ENCODE measurements at regions not wholly inside any gene's neighbourhood (a gene's known extent, or its start where the extent isn't known, plus 50 kb on each side); places are given as distances from the start of the nearest gene placed in this dataset.

DNA sequence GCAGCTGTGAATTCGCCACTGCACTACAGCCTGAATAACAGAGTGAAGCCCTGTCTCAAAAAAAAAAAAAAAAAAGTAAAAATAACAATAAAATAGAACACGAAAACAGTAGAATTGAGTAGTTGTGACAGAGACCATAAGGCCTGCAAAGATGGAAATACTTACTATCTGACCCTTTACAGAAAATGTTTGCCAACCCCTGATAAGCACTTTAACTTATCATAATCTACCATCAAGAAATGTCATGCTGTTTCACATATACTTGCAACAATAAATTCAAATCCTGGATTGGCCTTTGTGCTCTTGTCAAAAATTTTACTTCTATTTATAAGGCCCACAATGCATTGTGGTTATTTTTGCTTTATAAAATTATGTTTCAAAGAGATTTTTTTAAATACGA lies 75.5 kb downstream of the ING2 start (continued):
- TF ChIP-seq, protein P1, sequence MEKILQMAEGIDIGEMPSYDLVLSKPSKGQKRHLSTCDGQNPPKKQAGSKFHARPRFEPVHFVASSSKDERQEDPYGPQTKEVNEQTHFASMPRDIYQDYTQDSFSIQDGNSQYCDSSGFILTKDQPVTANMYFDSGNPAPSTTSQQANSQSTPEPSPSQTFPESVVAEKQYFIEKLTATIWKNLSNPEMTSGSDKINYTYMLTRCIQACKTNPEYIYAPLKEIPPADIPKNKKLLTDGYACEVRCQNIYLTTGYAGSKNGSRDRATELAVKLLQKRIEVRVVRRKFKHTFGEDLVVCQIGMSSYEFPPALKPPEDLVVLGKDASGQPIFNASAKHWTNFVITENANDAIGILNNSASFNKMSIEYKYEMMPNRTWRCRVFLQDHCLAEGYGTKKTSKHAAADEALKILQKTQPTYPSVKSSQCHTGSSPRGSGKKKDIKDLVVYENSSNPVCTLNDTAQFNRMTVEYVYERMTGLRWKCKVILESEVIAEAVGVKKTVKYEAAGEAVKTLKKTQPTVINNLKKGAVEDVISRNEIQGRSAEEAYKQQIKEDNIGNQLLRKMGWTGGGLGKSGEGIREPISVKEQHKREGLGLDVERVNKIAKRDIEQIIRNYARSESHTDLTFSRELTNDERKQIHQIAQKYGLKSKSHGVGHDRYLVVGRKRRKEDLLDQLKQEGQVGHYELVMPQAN (IDR thresholded peaks at IDR 0.05; ENCODE audit: borderline replicate concordance): no peak
- TF ChIP-seq TOE1 (IDR thresholded peaks at IDR 0.05; ENCODE audit: borderline replicate concordance) (no peak), TOE1 (CRISPR knock-in tag; IDR thresholded peaks at IDR 0.05; ENCODE audit: borderline replicate concordance, low read depth) (no peak), XRCC5 (IDR thresholded peaks at IDR 0.05; ENCODE audit: low read depth, low read length) (no peak), ZNF696 (CRISPR knock-in tag; conservative IDR thresholded peaks at IDR 0.05) (no peak), U2AF2 (optimal IDR thresholded peaks at IDR 0.05; ENCODE audit: low read depth, low read length) (no peak), RBM17 (IDR thresholded peaks at IDR 0.05; ENCODE audit: borderline replicate concordance, low read depth, low read length) (no peak), ZHX1 (conservative IDR thresholded peaks at IDR 0.05; ENCODE audit: low read length) (no peak), DMBX1 (CRISPR knock-in tag; IDR thresholded peaks at IDR 0.05; ENCODE audit: borderline replicate concordance) (no peak), ZNF263 (CRISPR knock-in tag; IDR thresholded peaks at IDR 0.05; ENCODE audit: borderline replicate concordance) (no peak), VEZF1 (CRISPR knock-in tag; IDR thresholded peaks at IDR 0.05) (no peak), TFAP4 (CRISPR knock-in tag; IDR thresholded peaks at IDR 0.05; ENCODE audit: borderline replicate concordance) (no peak), ZKSCAN3 (CRISPR knock-in tag; IDR thresholded peaks at IDR 0.05) (no peak), HIVEP1 (CRISPR knock-in tag; IDR thresholded peaks at IDR 0.05) (no peak), TCF7L2 (IDR thresholded peaks at IDR 0.05; ENCODE audit: low read depth, low read length) (no peak)
- TF ChIP-seq, protein P2, sequence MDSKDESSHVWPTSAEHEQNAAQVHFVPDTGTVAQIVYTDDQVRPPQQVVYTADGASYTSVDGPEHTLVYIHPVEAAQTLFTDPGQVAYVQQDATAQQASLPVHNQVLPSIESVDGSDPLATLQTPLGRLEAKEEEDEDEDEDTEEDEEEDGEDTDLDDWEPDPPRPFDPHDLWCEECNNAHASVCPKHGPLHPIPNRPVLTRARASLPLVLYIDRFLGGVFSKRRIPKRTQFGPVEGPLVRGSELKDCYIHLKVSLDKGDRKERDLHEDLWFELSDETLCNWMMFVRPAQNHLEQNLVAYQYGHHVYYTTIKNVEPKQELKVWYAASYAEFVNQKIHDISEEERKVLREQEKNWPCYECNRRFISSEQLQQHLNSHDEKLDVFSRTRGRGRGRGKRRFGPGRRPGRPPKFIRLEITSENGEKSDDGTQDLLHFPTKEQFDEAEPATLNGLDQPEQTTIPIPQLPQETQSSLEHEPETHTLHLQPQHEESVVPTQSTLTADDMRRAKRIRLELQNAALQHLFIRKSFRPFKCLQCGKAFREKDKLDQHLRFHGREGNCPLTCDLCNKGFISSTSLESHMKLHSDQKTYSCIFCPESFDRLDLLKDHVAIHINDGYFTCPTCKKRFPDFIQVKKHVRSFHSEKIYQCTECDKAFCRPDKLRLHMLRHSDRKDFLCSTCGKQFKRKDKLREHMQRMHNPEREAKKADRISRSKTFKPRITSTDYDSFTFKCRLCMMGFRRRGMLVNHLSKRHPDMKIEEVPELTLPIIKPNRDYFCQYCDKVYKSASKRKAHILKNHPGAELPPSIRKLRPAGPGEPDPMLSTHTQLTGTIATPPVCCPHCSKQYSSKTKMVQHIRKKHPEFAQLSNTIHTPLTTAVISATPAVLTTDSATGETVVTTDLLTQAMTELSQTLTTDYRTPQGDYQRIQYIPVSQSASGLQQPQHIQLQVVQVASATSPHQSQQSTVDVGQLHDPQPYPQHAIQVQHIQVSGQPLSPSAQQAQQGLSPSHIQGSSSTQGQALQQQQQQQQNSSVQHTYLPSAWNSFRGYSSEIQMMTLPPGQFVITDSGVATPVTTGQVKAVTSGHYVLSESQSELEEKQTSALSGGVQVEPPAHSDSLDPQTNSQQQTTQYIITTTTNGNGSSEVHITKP (IDR thresholded peaks at IDR 0.05; ENCODE audit: partially characterized antibody): no peak
- TF ChIP-seq, protein P3, sequence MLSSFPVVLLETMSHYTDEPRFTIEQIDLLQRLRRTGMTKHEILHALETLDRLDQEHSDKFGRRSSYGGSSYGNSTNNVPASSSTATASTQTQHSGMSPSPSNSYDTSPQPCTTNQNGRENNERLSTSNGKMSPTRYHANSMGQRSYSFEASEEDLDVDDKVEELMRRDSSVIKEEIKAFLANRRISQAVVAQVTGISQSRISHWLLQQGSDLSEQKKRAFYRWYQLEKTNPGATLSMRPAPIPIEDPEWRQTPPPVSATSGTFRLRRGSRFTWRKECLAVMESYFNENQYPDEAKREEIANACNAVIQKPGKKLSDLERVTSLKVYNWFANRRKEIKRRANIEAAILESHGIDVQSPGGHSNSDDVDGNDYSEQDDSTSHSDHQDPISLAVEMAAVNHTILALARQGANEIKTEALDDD (IDR thresholded peaks at IDR 0.05): no peak
